RKO (cell line): ENCODE measurements at regions not wholly inside any gene's neighbourhood (a gene's known extent, or its start where the extent isn't known, plus 50 kb on each side); places are given as distances from the start of the nearest gene placed in this dataset.
"Not testable (repeated sequence)": the region's sequence is repeated elsewhere in the genome, so short reads cannot be mapped to it uniquely, and the experiment has no call there.

Experiments used
- DNase-seq: peaks from one replicate; pipeline ENCODE4 v3.0.0-alpha.2; 2016; ENCODE audit warnings: low spot score

DNA sequence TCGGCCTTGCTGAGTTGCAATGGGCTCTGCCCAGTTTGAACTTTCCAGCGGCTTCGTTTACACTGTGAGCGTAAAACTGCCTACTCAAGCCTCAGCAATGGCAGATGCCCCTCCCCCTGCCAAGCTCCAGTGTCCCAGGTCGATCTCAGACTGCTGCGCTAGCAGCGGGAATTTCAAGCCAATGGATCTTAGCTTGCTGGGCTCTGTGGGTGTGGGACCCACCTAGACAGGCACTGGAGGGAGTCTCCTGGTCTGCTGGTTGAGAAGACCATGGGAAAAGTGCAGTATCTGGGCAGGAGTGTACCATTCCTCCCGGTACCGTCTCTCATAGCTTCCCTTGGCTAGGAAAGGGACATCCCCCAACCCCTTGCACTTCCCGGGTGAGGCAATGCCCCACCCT is 88.2 kb downstream of the KLHL28 start:
- no peak for DNase-seq

DNA sequence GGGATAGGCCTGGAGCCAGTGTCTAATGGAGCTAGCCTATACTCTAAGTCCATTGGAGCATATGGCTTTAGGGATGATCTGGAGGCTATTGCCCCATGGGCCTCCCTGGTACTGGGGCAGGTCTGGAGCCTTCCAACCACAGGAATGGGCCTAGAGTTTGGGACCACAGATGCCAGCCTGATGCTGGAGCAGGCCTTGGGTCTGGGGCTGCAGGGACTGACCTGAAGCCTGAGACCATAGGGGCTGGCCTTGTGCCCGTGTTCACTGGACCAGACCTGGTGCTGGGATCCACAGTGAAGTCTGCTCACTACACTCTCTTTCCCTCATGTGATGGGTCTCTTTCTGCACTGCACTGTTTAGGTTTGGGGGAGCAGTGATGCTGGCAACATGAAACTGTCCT is 95.0 kb downstream of the KLHL28 start:
- DNase-seq = no peak

DNA sequence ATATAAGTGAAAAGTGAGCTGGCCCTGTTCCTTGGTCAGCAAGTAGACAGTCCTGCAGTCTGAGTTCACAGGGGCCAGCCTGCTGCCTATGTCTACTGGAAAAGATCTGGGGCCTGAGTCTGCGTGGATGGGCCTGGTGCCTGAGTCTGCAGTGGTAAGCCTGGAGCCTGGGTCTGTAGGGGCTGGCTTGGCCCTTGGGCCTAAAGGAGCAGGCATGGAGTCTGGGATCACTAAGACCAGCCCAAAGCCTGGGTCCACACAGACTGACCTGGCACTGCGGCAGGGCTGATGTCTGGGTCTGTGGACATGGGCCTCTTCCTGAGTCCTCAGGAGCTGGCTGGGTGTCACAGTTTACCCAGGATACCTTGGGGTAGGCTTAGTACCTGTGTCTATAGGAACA is 95.4 kb downstream of the KLHL28 start:
- no peak for DNase-seq

DNA sequence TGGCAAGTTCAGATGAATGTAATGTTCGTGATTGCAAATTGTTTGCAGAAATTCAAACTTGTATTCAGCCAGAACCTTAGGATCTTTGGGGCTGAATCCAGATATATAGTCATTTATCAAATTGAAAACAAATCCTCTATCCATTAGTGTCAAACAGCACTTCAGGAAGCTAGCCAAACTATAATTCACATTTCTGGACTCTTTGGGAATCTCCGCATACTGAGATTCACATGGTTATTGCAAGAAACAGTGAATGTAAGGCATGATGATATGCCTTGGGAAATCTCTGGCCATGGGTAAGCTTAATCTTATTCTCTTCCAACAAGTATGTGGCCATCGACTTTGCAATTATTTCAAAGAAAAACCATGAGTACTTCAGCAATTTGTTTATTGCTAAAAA is 98.5 kb downstream of the KLHL28 start:
- DNase-seq = no peak

DNA sequence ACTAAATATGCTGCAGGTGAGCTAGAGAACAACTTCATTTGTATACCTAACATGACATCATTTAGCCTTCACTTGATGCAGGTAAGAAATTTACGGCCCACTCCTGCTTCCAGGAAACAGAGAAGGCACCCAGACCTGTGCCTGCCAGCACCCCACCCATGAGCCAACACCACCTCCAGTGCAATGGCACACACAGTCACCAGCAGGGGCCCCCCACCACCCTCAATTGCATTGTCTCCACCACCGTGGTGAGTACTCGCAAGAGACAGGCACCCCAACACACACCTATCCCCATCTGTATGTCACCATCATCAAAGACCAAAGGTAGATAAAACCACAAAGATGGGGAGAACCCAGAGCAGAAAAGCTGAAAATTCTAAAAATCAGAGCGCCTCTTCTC is 107.6 kb downstream of the KLHL28 start:
- DNase-seq = no peak

DNA sequence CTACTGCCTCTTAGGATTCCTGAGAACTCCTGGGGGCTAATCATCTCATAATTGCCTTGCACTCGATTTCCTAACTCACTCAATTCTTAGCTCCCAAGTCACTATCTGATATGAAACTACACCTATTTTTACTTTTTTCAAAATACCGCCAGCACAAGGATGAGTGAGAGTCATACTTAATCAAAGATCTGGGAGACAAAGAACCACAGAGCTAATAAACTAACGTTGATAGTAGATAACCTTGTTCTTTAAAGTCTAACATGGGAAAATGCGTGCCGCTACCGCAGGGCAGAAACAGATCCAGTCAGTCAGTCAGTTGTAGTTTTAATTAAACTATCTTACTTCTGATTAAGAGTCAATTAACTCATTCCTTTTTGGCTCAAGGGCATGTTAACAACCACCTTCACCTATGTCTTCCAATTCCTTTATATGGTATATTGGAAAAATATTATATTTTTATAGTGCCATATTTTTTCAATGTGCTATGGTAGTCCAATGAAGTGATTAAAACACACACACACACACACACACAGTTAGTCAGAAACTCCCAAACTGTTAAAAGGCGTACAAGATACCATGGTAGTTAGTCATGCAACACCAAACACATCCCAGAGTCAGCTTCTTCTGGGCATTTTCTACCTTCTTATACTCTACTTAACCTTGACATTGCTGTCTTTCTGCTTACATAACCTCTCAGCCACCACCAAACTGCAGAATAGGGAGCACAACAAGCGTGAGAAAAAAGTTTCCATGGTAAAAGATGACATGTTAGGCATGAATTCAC is 114.0 kb downstream of the KLHL28 start:
- DNase-seq = no peak

DNA sequence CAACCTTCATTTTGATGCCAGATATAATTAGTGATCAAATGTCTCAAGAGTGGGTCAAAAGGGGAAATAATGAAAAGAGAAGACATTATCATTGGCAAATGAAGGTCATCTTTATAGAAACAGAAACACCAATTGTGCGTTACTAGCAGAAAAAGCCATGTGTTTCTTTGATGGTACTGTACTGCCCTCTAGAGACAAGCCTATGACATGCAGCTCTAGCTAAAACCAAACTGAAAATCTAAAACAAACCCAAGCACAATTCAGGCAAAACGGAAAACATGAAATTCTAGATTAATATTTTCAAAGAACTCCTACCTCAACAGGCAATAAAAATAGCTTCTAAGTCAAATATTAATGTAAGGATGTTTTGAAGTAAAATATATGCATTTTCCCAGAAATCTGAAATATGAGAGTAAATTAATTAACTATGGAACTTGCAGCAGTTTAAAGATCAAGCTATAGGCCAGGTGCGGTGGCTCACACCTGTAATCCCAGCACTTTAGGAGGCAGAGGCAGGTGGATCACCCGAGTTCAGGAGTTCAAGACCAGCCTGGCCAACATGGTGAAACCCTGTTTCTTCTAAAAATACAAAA is 115.4 kb downstream of the KLHL28 start:
- peak; percentile 67 for DNase-seq

DNA sequence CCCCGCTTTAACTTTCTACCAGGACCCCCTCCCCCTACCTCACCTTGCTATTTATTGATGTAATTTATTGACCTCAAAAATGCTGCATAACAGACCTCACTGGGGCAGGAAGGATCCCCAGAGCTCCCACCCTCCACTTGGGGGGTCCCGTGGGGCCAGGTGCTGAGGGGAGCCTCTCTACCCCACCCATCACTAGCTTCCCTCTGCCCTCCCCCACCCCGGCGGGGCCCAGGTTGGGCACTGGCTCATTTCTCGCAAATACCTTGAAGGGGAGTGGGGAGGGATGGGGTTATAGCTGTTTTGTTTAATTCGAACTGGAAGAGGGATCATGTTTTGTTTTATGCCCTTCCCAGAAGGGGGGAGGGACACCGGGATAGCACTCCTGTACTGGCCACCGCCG is 125.8 kb downstream of the KLHL28 start:
- not testable (repeated sequence) for DNase-seq

DNA sequence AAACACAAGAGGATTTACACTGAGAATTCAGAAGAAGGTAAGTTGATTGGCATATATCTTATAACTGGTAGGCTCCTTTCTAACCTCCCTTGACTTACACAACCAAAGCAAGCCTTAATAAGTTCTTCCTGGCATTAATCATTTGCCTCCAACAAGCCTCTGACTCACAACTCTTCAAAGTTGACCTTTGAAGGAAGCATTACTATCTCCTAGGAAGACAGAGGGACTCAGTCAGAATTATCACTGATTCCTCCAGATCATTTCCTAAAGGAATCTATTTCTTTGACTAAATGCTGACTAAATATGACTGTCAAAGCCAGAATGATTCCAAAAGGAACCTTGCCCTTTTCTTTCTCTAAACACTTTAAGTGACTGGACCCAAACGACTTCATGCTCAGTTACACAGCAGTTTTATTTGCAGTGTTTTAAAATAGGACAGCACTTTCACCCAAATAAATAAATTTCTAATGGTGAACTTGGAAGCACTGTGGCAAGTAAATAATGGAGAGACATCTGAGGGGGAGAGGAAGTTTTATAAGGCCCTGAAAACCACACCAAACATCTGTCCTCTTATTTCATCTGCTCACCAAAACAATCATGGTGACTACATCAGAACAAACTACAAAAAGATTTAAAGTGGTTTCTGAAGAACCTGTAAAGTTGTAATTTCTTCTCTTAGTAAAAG is 128.2 kb downstream of the KLHL28 start:
- peak; percentile 71 for DNase-seq

DNA sequence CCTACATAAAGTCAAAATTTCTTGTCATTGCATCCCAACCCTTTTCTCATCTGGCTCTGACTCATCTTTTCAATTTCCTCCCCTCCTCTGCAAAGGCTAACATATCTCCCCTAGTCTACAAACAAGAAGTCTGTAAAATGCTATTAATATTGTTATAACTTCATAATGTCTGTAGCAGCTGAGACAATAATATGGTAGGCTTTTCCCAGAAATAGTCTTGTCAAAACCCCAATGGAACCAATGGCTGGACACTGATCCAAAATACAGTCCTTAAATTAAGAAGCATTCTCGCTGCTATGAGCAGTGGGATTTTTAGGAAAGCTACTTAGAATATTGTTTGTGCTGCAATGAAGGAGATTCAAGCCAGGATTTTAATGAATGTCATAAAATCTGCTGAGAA is 131.4 kb downstream of the KLHL28 start:
- DNase-seq = no peak

DNA sequence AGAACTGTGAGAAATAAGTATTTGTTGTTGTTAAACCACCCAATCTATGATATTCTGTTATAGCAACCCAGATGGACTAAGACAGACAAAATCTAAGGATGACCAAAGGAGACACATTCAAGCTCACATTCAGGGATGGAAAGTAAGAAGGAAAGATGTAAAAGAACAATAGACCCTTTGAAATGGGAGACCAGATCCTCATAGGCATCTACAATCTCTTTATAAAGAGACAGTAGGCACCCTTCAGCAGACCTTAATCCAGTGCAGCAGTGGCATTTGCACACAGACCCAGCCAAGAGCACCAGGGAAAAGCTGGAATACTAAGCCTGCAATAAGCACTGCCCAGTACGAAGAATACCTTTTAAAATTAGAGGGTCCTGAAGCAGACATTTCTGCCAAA is 132.7 kb downstream of the KLHL28 start:
- DNase-seq = no peak

DNA sequence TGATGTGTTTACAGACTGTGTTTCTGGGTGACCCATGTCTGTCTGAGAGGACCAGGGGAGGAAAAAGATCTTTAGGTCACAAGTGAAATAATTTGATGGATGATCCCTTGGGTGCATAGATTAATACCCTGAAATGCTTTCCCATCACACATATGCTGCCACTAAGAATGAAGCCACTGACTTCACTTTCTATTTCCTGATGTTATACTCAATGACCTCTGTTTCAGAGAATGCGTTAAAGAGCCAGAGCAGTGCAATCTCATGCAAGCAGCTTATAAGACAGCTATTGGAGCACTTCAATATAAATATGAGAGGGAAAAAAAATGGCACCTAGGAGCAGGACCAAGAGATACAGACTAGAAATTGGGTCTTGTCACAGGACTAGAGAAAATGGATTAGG is 133.7 kb downstream of the KLHL28 start:
- no peak for DNase-seq

DNA sequence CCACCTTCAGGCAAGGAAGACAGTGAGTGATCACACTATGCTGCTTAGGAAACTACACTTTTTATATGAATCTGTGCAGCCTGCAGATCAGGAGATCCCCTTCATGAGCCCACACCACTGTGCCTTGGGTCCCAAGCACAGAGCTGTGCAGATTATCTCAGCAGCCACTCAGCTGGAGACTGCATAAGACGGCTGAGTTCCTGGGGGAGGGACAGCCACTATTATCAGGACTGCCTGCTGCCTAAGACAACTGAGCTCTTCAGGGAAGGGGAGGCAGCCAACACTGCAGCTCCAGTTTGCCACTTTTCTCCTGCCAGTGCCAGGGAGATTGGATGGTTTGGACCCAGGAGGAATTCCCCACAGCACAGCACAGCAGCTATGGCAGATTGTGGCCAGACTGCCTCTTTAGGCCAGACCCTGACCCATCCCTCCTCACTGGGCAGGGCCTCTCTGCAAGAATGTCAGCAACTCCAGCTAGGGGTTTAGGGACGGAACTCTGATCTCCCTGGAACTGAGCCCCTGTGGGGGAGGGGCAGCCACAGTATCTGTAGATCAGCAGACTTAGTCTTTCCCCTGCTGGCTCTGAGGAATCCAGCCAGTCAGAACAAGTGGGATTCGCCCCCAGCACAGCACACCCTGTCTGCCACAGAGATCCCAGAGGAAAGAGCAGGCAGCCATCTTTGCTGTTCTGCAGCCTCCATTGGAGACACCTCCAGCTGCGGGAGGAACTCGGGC is 141.3 kb downstream of the KLHL28 start:
- no peak for DNase-seq

DNA sequence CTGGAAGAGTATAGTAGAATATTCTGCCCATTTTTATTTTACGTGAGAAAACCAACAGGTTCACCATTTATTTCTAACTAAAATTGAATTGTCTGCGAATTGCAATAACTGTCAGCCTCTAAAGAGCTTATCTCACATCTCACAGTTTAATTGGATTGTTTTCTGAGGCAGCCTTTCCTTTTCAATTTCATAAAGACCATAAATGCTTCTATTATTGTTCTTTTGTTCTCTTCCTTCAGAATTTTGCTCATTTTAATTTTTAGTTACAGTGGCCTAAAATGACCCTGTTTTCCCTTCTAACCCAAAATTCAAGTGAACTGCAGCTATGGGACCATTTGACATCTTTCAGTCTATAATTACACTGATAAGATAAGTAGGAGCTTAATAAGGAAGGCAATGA is 147.6 kb downstream of the KLHL28 start:
- no peak for DNase-seq

DNA sequence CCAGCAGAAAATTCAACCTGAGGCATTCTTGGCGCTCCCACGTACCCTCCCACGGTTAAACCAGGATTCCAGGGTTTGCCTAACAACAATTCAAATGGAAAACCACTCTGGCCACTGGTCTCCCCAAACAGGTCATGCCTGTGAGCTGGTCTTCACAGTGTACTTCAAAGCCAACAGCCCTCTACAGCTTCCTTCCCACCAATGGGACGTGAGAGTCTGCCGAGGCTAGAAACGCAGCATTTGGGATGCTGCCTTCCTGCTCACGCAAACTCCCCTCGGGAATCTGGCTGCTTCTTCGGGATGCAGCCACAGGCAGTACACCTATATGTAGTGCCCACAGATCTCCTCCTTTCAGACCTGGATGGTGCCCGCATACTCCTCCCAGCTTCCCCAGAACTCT is 149.1 kb downstream of the KLHL28 start:
- DNase-seq = no peak

DNA sequence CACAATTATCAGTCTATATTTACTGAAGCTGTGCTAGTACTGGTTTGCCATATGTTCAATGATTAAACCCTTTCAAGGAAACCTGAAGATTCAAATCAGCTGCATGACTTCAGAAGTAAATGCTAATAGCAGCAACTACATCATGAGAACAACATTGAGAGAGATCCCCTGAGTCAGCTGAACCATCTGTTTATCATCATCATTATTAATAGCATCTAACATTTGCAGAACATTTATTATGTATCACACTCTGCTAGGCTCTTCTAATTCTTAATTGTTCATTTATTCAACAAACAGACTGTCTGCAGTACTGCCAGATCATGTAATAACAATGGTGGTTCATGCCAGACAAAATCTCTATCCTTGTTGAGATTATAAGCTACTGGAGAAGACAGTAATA is 157.4 kb downstream of the KLHL28 start:
- DNase-seq = no peak

DNA sequence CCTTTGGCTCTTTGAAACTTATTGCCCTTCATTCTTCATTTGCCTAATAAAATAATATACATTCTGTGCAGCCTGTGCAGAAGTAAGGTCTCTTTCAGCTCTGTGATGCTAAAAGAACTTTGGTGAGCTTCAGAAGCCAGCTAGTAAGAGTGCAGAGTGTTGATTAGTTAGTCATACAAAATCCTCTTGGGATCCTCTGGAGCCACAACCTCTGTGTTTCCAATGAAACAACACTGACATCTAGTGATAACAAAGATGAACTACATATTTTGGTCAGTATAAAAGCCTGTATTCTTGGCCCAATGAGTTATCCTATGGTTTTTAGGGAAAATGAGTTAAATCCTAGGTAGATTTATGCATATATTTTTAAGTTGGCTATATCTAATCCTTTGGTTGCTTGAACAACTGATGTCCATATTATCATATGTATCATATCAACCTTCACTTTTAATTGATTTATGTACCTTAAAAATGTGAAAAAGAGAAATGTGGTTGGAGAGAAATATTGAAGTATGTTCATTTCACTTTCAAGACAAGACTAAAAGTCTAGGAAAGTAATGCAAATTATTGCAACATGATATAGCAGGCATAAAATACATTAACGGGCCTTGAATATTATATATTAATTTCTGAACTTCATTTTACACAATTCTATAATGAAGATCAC is 158.4 kb downstream of the KLHL28 start:
- DNase-seq = peak; percentile 83

DNA sequence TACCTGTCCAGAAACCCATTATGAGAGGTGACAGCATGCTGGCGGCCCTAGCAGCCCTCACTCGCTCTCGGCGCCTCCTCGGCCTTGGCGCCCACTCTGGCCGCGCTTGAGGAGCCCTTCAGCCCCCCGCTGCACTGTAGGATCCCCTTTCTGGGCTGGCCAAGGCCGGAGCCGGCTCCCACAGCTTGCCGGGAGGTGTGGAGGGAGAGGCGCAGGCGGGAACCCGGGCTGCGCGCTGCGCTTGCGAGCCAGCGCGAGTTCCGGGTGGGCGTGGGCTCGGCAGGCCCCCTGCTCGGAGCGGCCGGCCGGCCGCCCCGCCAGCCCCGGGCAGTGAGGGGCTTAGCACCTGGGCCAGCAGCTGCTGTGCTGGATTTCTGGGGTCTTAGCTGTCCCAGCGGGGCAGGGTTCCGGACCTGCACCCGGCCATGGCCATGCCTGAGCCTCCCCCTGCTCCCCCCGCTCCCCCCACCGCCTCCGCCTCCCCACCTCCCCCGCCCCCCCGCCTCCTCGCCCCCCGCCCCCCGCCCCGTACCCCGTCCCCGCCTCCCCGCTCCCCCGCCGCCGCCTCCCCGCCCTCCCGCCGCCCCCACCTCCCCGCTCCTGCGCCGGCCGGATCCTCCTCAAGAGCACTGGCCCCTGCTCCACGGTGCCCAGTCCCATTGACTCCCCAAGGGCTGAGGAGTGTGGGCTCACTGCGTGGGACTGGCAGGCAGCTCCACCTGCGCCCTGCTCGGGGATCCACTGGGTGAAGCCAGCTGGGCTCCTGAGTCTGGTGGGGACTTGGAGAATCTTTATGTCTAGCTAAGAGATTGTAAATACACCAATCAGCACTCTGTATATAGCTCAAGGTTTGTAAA is 163.1 kb downstream of the KLHL28 start:
- DNase-seq = no peak

DNA sequence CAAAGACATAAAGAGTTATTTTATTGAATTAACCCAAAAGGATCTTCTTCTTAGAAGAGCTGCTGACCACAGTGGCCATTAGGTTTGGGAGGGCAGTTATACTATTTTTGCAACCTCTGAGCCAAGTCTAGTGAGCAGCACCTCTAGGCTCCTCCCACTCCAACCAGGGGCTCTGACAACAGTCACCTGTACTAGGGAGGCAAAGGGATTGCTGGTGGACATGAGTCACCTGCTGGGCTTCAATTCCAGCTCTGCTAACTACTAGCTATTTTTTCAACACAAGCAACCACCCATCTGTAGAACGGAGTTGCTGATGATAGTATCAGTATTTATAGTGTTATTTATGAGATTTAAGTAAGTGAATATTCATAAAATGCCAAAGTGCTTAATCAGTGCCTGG is 166.0 kb downstream of the KLHL28 start:
- no peak for DNase-seq

DNA sequence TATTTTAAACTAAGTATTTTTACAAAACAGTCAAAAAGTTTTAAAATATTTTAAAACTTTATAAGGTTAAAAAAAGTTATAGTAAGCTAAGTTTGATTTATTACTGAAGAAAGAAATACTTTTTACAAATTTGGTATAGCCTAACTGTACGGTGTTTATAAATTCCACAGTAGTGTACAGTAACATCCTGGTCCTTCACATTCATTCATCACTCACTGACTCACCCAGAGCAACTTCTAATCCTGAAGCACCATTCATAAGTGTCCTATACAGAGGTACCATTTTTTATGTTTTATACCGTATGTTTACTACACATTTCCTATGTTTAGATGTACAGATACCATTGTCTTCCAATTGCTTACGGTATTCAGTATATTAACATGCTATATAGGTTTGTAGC is 170.0 kb downstream of the KLHL28 start:
- DNase-seq = peak; percentile 24

DNA sequence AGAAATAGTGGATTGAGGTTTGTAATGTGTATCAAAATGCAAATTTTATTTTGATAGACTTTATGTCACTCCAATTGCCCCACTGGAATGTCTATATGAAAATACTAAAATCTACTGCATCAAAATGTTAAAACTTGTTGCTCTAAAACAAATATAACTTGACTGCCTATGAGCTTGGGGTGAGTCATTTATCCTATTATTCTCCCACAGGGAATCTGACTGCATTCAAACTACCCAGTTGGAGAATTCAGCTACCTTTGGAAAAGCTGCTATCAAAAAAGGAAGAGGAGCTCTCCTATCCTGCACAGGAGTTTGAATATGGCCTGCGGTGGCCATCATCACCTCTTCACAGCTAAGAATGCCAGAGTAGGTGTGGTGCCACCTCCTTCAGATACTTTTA is 173.1 kb downstream of the KLHL28 start:
- DNase-seq = no peak
